GM23338 (cell line): ENCODE measurements at regions not wholly inside any gene's neighbourhood (a gene's known extent, or its start where the extent isn't known, plus 50 kb on each side); places are given as distances from the start of the nearest gene placed in this dataset.

ENCODE experiments used
- ATAC-seq: fragments of 200-7000 bp; cut with Tn5 transposase; 3 replicates; pipeline ENCODE4 v1.9.1; 2020
- DNase-seq: peaks from one replicate; pipeline ENCODE4 v3.0.0-alpha.2; 2015; ENCODE audit warnings: low spot score
- H2AFZ ChIP-seq: fragments of 200-600 bp; sonication (generic); 2 replicates; pipeline ENCODE4 v1.8.0; 2016; ENCODE audit warnings: antibody characterized with exemption, mild to moderate bottlenecking, moderate library complexity
- H3F3A ChIP-seq: fragments of 200-600 bp; sonication (generic); replicated peaks from 2 replicates; pipeline ENCODE4 v1.8.0; 2017; ENCODE audit warnings: antibody characterized with exemption, mixed run types, low read depth
- H3K27ac ChIP-seq: fragments of 200-600 bp; sonication (generic); 2 replicates; pipeline ENCODE4 v1.6.1; 2016; ENCODE audit warnings: low read depth
- H3K27me3 ChIP-seq: fragments of 200-600 bp; sonication (generic); 2 replicates; pipeline ENCODE4 v1.8.0; 2016; ENCODE audit warnings: mild to moderate bottlenecking, mixed run types, moderate library complexity; ENCODE audit not compliant: insufficient read depth
- H3K36me3 ChIP-seq: fragments of 200-600 bp; sonication (generic); 2 replicates; pipeline ENCODE4 v1.8.0; 2016; ENCODE audit warnings: mild to moderate bottlenecking; ENCODE audit not compliant: insufficient read depth
- H3K4me1 ChIP-seq: fragments of 200-600 bp; sonication (generic); 2 replicates; pipeline ENCODE4 v1.8.0; 2016; ENCODE audit warnings: mild to moderate bottlenecking, moderate library complexity; ENCODE audit not compliant: insufficient read depth
- H3K4me2 ChIP-seq: fragments of 200-600 bp; sonication (generic); 2 replicates; pipeline ENCODE4 v1.7.1; 2017; ENCODE audit warnings: mixed run types
- H3K4me3 ChIP-seq: fragments of 200-600 bp; sonication (generic); 2 replicates; pipeline ENCODE4 v1.6.1; 2016; ENCODE audit warnings: mixed run types
- H3K79me2 ChIP-seq: fragments of 200-600 bp; sonication (generic); replicated peaks from 2 replicates; pipeline ENCODE4 v1.8.0; 2017; ENCODE audit warnings: mild to moderate bottlenecking; ENCODE audit not compliant: insufficient read depth
- H3K9me2 ChIP-seq: fragments of 200-600 bp; sonication (generic); 2 replicates; pipeline ENCODE4 v1.8.0; 2017; ENCODE audit not compliant: insufficient read depth
- H4K20me1 ChIP-seq: fragments of 200-600 bp; sonication (generic); replicated peaks from 2 replicates; pipeline ENCODE4 v1.8.0; 2017; ENCODE audit warnings: mild to moderate bottlenecking; ENCODE audit not compliant: insufficient read depth
- H3K27ac Mint-ChIP-seq: 2 replicates; pipeline ENCODE4 v1.8.0; 2020; ENCODE audit warnings: inconsistent platforms, mild to moderate bottlenecking, moderate library complexity, mixed read lengths
- H3K27me3 Mint-ChIP-seq: 3 replicates; pipeline ENCODE4 v1.8.0; 2022; ENCODE audit warnings: low read depth, mild to moderate bottlenecking, moderate library complexity, mixed read lengths, inconsistent platforms; ENCODE audit not compliant: insufficient read depth, poor library complexity
- H3K36me3 Mint-ChIP-seq: 3 replicates; pipeline ENCODE4 v1.8.0; 2021; ENCODE audit warnings: low read depth, mild to moderate bottlenecking, inconsistent platforms, moderate library complexity, mixed read lengths
- H3K4me1 Mint-ChIP-seq: 3 replicates; pipeline ENCODE4 v1.8.0; 2020; ENCODE audit warnings: mild to moderate bottlenecking, inconsistent platforms, mixed read lengths
- H3K4me3 Mint-ChIP-seq: 3 replicates; pipeline ENCODE4 v1.8.0; 2021; ENCODE audit warnings: moderate library complexity, mild to moderate bottlenecking, inconsistent platforms, mixed read lengths
- H3K9me3 Mint-ChIP-seq: 3 replicates; pipeline ENCODE4 v1.8.0; 2020; ENCODE audit warnings: moderate library complexity, mild to moderate bottlenecking, inconsistent platforms, mixed read lengths
- CREB1 ChIP-seq: fragments of 250-450 bp; sonication (Bioruptor Pico); IDR thresholded peaks from 2 replicates; pipeline ENCODE4 v1.5.0; 2020; ENCODE audit warnings: low read depth, mild to moderate bottlenecking, moderate library complexity
- EZH2phosphoT487 ChIP-seq: fragments of 200-600 bp; sonication (generic); IDR thresholded peaks from one replicate; pipeline ENCODE4 v1.8.1; 2018; ENCODE audit warnings: antibody characterized with exemption; ENCODE audit not compliant: unreplicated experiment
- JUNB ChIP-seq: IDR thresholded peaks from one replicate; pipeline ENCODE4 v1.6.1; 2016; ENCODE audit warnings: antibody characterized with exemption; ENCODE audit not compliant: unreplicated experiment
- STAT1 ChIP-seq: IDR thresholded peaks from one replicate; pipeline ENCODE4 v1.6.1; 2016; ENCODE audit warnings: antibody characterized with exemption; ENCODE audit not compliant: unreplicated experiment
- ZNF114 ChIP-seq: fragments of 250-450 bp; sonication (Bioruptor Pico); IDR thresholded peaks from 2 replicates; pipeline ENCODE4 v1.5.0; 2020; ENCODE audit warnings: mild to moderate bottlenecking, moderate library complexity
- ZNF462 ChIP-seq: fragments of 250-450 bp; sonication (Bioruptor Pico); IDR thresholded peaks from 2 replicates; pipeline ENCODE4 v1.5.0; 2020; ENCODE audit warnings: mild to moderate bottlenecking, moderate library complexity
- TF ChIP-seq, protein P1 (sequence below): IDR thresholded peaks from 2 replicates; pipeline ENCODE4 v1.6.1; 2016; ENCODE audit warnings: antibody characterized with exemption

- TF ChIP-seq, protein P1, sequence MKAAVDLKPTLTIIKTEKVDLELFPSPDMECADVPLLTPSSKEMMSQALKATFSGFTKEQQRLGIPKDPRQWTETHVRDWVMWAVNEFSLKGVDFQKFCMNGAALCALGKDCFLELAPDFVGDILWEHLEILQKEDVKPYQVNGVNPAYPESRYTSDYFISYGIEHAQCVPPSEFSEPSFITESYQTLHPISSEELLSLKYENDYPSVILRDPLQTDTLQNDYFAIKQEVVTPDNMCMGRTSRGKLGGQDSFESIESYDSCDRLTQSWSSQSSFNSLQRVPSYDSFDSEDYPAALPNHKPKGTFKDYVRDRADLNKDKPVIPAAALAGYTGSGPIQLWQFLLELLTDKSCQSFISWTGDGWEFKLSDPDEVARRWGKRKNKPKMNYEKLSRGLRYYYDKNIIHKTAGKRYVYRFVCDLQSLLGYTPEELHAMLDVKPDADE = no peak
- TF ChIP-seq JUNB = no peak
Observed at GRCh38 chr18:56109757-56110156, 521.8 kb upstream of the TCF4 start (continued).

GRCh38 chr18:56108478-56109367 is 520.7 kb upstream of the TCF4 start:
- H3F3A ChIP-seq = no peaks in the 10 kb centered on the region
- no peak for ATAC-seq
- H3K4me1 ChIP-seq = no peaks in the 10 kb centered on the region
- peaks cover 14% of the 10 kb centered on the region; the same call in 2 of the 3 replicates for H3K36me3 Mint-ChIP-seq
- H3K4me3 Mint-ChIP-seq = no peak overlapping the region
- H3K36me3 ChIP-seq = no peaks in the 10 kb centered on the region
- H3K27me3 Mint-ChIP-seq = peaks cover 2% of the 10 kb centered on the region
- H3K27ac Mint-ChIP-seq = no peak overlapping the region
- H3K9me2 ChIP-seq = peaks cover 2% of the 10 kb centered on the region; the same call in 1 of the 2 replicates
- DNase-seq = no peak
- H3K27ac ChIP-seq = no peak overlapping the region
- no peaks in the 10 kb centered on the region for H4K20me1 ChIP-seq
- H3K79me2 ChIP-seq = no peaks in the 10 kb centered on the region
- no peak overlapping the region for H3K4me2 ChIP-seq
- H3K9me3 Mint-ChIP-seq = peaks cover 19% of the 10 kb centered on the region
- TF ChIP-seq CREB1 (CRISPR knock-in tag) = no peak
- no peak for TF ChIP-seq EZH2phosphoT487
- TF ChIP-seq ZNF114 (CRISPR knock-in tag) = no peak
- TF ChIP-seq, protein P1 = no peak
- no peak overlapping the region for H3K4me3 ChIP-seq
- peaks cover 2% of the 10 kb centered on the region; the same call in 1 of the 3 replicates for H3K4me1 Mint-ChIP-seq
- no peaks in the 10 kb centered on the region for H3K27me3 ChIP-seq
- H2AFZ ChIP-seq = peak overlapping the region; percentile 67; the same call in 1 of the 2 replicates

DNA sequence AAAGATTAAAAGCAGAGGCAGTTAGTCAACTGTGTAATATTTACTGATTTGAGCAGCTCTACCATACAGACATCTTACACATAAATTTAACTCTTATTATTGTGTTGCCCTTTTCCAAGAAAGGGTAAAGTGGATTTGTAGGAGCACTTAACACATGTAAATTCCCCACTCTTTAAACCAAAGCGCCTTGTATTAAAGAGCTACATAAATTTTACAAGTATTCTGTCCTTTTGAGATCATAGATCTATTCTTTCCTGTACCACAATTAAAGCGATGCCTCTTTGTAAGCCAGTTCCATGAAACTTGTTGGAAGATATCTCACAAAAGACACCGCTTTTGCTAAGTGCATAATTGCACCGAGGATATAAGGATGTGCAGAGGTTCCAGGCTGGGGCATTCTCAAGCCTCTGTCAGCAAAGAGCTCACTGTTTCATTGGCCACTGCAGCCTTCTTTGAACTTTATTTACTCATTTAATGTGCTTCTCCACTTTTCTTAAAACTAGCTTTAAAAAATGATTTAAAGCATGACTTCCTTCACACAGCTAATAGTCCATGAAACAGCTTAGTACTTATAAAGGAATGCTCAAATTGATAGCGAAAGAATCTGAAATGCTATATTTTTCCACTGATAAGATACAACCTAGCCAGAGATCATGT is 520.0 kb upstream of the TCF4 start:
- Mint-ChIP-seq H3K27ac (no peak overlapping the region), H3K9me3 (peaks cover 26% of the 10 kb centered on the region), H3K27me3 (peaks cover 2% of the 10 kb centered on the region), H3K4me1 (peaks cover 2% of the 10 kb centered on the region; the same call in 1 of the 3 replicates), H3K4me3 (no peak overlapping the region), H3K36me3 (peaks cover 21% of the 10 kb centered on the region)
- Histone ChIP-seq H3K4me3 (no peak overlapping the region), H4K20me1 (no peaks in the 10 kb centered on the region), H2AFZ (no peak overlapping the region), H3K79me2 (no peaks in the 10 kb centered on the region), H3K9me2 (no peaks in the 10 kb centered on the region; the same call in 1 of the 2 replicates), H3K27me3 (no peaks in the 10 kb centered on the region), H3K4me2 (no peak overlapping the region), H3K27ac (no peak overlapping the region), H3K4me1 (no peaks in the 10 kb centered on the region), H3F3A (no peaks in the 10 kb centered on the region), H3K36me3 (no peaks in the 10 kb centered on the region)
- no peak for ATAC-seq
- DNase-seq = no peak
- TF ChIP-seq ZNF462 (CRISPR knock-in tag) (no peak), STAT1 (no peak), EZH2phosphoT487 (no peak)
- TF ChIP-seq, protein P1 = no peak
